Left colon (tissue), 2 donors: ENCODE measurements at regions not wholly inside any gene's neighbourhood (a gene's known extent, or its start where the extent isn't known, plus 50 kb on each side); places are given as distances from the start of the nearest gene placed in this dataset.
A peak's percentile ranks its signal among the peaks of the same experiment; 100 is the strongest.

Experiments
- ATAC-seq: fragments of 200-7000 bp; cut with Tn5 transposase; one replicate; pipeline ENCODE4 v1.9.1; 2020; ENCODE audit warnings: mild to moderate bottlenecking, moderate library complexity
- DNase-seq, 2 donors: peaks; one replicate each; pipeline ENCODE4 v3.0.0-alpha.2; 2020
- intact Hi-C, 2 donors: fragments of 100-400 bp; cut with DNase I in 1 of 2; cut with micrococcal nuclease in 1 of 2; formaldehyde crosslinking; loops; one replicate each; pipeline versions ENCODE4 v1.11.2 to v1.14.0; 2022; cut with DNase I, micrococcal nuclease
- donor health status: DM: no; HTN: no; CAD: no.
- donor health status: DM: yes; HTN: yes; CAD: no.

- ATAC-seq = no peak
- DNase-seq = peak in 1 of 2 donors; percentile 11
- intact Hi-C loops = no loop called here
These were observed 50.3 kb upstream of the PREP start for GRCh38 chr6:105452924-105453756.
